Germinal center (tissue), 1 donor: ENCODE measurements at regions not wholly inside any gene's neighbourhood (a gene's known extent, or its start where the extent isn't known, plus 50 kb on each side); places are given as distances from the start of the nearest gene placed in this dataset.
"Not testable (repeated sequence)": the region's sequence is repeated elsewhere in the genome, so short reads cannot be mapped to it uniquely, and the experiment has no call there.

Experiments used
- DNase-seq: peaks from one replicate; pipeline ENCODE4 v3.0.0; 2012; ENCODE audit warnings: mixed read lengths, low spot score

GRCh38 chr6:115798229-115798628, 262.5 kb downstream of the FRK start:
- no peak for DNase-seq

GRCh38 chr6:115796829-115797228, 263.9 kb downstream of the FRK start:
- DNase-seq: no peak

GRCh38 chr6:115796061-115796460, 264.6 kb downstream of the FRK start:
- DNase-seq: no peak

- no peak for DNase-seq
Measured at GRCh38 chr6:115783402-115784061, 277.2 kb downstream of the FRK start.

- no peak for DNase-seq
Measured at GRCh38 chr6:115782612-115783011, 278.1 kb downstream of the FRK start.

GRCh38 chr6:115773741-115774140, 286.9 kb downstream of the FRK start:
- no peak for DNase-seq

- no peak for DNase-seq
Measured at GRCh38 chr6:115770851-115771250, 289.8 kb downstream of the FRK start.

GRCh38 chr6:115768500-115768899, 292.2 kb downstream of the FRK start:
- no peak for DNase-seq

- DNase-seq: no peak
Measured at GRCh38 chr6:115767931-115768330, 292.8 kb downstream of the FRK start.

GRCh38 chr6:115766745-115767462, 293.8 kb downstream of the FRK start:
- no peak for DNase-seq

- no peak for DNase-seq
Measured at GRCh38 chr6:115765966-115766365, 294.7 kb downstream of the FRK start.

- DNase-seq: no peak
Measured at GRCh38 chr6:115759051-115759450, 301.6 kb downstream of the FRK start.

GRCh38 chr6:115753446-115753845, 307.2 kb downstream of the FRK start:
- no peak for DNase-seq

- no peak for DNase-seq
Measured at GRCh38 chr6:115750946-115751345, 309.7 kb downstream of the FRK start.

GRCh38 chr6:115750292-115750691, 310.4 kb downstream of the FRK start:
- DNase-seq: no peak

- no peak for DNase-seq
Measured at GRCh38 chr6:115747719-115748118, 313.0 kb downstream of the FRK start.

GRCh38 chr6:115746583-115746982, 314.1 kb downstream of the FRK start:
- DNase-seq: not testable (repeated sequence)

- DNase-seq: no peak
Measured at GRCh38 chr6:115740907-115741306, 319.8 kb downstream of the FRK start.

- no peak for DNase-seq
Measured at GRCh38 chr6:115735610-115736009, 325.1 kb downstream of the FRK start.

GRCh38 chr6:115733426-115733825, 327.3 kb downstream of the FRK start:
- DNase-seq: no peak

- no peak for DNase-seq
Measured at GRCh38 chr6:115729036-115729435, 331.7 kb downstream of the FRK start.

GRCh38 chr6:115728171-115728570, 332.5 kb downstream of the FRK start:
- DNase-seq: no peak

- no peak for DNase-seq
Measured at GRCh38 chr6:115721564-115721963, 339.1 kb downstream of the FRK start.

GRCh38 chr6:115720900-115721299, 339.8 kb downstream of the FRK start:
- DNase-seq: no peak
